DMS53 (cell line): ENCODE measurements at regions not wholly inside any gene's neighbourhood (a gene's known extent, or its start where the extent isn't known, plus 50 kb on each side); places are given as distances from the start of the nearest gene placed in this dataset.

ENCODE experiments used
- DNase-seq: peaks from one replicate; lab custom pipeline; 2025; lab: John Stamatoyannopoulos, UW

DNA sequence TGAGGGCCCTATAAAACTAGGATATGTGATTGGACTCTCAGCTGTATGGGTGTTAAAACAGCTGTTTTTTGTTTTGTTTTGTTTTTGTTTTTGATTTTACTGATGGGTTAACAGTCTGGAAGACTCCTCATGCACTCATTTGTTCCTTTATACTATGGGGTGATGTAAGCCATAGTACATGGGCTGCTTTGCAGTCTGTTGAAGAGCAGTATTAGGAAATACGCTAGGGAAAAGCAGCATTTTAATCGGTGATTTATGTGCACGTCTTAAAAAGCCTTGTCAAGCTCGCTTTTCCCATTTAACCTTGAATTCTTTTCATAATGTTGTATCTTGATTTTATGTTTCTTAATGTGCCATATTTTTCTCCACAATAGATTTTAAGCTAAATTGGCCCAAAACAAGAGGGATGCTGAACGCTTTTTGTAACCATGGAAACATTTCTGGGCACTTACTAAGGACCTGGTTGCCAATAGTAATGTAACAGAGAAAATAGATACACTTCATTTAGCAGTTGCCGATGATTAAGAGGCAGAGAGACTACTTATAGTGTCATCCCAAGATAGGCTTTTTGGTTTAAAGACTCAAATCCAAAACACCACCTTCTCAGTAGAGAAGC is 244.0 kb downstream of the SNAPC1 start:
- DNase-seq, result no peak

DNA sequence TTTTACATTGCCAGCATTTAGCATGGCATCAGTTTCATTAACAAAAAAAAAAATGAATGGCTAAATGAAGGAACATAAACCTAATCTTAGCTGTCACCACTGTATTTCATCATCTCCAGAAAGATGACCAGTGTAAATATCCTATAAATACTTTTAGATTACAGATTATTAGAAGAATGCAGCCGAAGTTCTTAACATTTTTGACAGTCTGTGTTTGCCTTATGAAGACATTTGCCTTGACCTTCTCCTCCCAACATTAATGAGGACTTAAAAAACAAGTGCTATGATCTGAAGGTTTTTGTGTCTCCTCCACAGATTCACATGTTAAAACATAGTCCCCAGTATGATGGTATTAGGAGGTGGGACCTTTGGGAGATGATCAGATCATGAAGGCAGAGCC is 253.0 kb downstream of the SNAPC1 start:
- no peak for DNase-seq

DNA sequence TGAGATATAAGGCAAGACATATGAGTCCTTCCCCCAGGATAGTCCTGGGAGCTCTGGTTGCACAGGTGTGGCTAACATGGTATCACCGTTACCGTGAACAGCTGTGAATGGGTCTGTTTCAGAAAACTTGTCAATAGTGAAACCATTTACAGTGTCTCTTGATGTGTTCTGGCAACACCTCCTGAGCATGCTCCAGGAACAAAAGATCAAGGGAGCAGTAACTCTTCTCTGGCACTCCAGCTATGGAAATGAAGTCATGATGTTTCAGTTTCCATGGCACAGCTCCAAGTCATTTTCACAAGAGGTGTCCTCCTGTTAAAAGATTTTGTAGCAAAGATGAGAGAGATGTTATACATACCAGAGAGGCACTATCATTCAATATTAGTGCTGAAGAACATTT is 253.7 kb downstream of the SNAPC1 start:
- DNase-seq, result peak; percentile 67

DNA sequence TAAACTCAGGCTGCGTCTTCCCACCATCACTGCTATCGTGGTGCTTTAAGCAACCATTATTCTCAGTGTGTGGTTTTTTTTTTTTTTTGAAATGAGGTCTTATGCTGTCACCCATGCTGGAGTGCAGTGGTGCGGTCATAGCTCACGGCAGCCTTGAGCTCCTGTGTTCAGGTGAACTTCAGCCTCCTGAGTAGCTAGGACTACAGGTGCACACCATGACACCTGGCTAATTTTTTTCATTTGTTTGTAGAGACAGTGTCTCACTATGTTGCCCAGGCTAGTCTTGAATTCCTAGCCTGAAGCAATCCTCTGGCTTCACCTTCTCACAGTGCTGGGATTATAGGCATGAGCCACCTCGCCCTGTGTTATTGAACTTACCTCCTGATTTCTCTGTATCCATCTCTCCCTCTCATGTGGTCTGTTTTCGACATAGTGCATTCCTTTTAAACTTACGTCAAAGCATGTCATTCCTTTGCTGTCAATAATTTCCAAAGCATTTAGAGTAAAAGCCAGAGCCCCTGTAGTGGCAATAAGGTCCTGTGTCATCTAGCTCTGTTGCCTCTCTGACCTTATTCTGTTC is 255.5 kb downstream of the SNAPC1 start:
- no peak for DNase-seq

- DNase-seq, result no peak
These were observed 256.4 kb downstream of the SNAPC1 start for GRCh38 chr14:62018606-62019005.

- no peak for DNase-seq
These were observed 265.7 kb downstream of the SNAPC1 start for GRCh38 chr14:62027958-62028357.

DNA sequence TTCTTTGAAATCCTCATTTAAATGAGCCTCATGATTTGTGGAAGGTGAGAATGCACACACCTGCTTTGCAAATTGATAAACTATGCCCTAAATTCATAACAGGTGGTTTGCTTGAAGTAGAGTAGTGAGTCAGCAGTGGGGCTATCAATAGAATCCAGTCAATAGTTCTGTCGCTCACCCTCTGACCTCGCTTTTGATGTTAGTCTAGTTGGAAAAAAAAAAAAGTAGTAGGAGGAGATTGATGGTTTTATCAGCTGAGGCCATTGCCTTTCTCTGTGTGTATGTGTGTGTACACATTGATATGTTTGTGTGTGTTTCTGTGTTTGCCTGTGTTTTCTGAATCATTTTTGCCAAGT is 267.3 kb downstream of the SNAPC1 start:
- DNase-seq, result peak; percentile 6

DNA sequence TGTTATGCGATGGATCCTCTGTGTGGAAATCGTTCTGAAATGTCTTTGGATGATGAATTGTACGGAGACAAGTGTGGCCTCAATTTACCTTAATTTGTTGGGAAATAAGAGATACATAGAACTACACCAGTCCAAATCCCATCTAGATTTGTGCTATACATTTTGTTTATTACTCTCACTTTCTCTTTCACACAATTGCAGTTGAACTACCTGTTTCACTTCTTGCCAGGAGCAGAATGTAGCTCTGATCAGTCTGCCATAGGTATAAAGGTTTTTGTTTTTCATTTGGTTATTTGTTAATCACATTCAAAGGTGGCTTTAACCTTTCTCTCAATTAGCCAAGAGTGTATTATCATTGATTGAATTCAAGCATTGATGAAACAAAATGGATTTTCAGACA is 268.2 kb downstream of the SNAPC1 start:
- no peak for DNase-seq

- DNase-seq, result no peak
These were observed 269.3 kb downstream of the SNAPC1 start for GRCh38 chr14:62031504-62031903.

DNA sequence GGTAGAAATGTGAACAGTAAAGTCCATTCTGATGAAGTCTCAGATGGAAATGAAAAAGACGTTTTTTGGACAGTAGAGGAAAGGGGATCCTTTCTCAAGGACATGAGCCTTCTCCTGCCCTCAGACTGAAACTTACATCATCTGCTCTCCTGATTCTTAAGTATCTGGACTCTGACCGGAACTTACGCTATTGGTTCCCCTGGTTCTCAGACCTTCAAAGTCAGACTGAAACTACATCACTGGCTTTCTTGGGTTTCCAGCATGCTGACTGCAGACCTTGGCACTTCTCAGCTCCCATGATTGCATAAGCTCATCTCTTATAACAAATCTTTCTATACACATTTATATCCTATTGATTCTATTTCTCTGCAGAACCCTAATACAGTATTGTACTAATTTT is 291.0 kb downstream of the SNAPC1 start:
- no peak for DNase-seq

DNA sequence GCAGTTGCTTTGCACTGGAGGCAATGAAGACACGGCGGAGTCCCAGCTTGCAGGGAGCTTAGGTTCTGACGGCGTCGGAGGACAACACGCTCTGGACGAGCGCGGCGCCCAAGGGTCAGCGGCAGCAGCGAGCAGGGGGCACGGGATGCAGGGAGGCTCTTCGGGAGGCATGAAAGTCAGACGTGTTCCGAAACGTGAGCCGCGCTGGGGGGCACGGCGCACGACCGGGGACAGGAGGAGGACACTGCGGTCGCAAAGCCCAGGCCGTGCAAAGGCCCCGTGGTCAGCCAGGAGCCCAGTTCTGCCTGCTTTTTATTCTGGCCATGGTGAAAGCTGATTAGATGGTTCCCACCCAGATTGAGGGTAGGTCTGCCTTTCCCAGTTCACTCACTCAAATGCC is 294.6 kb downstream of the SNAPC1 start:
- DNase-seq, result no peak

DNA sequence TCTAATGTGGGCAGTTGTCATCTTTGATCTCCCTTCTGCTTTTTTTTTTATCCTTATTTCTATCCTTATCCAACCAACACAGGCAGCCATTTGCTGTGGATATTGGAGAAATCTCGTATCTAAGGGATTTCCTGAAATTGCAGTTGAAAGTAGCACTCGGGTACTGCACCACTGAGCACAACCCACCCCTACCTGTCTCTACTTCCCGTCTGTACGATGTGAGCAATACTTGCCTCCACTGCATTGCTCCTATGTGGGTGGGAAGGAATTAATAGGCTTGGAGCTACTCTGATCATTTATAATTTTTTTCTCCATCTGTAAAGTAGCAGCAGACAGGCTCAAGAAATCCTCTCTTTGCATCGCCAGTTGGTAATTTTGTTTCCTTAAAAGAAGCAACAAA is 300.4 kb downstream of the SNAPC1 start:
- DNase-seq, result no peak

DNA sequence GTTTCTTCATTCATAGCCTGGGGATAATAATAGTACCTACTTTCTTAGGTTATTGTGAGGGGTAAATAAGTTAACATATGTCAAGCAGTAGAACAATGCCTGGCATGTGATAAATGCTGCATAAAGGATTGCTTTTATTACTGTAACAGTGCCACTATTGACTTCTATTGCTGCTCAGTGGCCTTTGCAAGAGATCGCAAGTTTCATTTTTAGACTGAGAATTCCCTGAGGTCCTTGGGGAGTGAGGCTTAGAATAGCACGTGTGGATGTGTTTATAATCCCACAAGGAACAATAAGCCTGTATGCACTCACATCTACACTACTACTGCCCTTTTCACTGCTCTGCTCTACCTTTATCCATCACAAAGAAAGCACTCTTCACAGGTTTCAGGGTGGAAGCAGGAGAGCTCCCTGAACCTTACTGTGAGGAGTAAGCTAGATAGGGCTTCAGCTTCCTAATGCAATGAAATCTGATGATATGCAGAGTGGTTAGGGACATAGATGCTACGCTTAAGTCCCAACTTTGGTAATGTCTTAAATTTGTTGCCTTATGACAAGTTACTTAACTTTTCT is 302.6 kb downstream of the SNAPC1 start:
- no peak for DNase-seq

DNA sequence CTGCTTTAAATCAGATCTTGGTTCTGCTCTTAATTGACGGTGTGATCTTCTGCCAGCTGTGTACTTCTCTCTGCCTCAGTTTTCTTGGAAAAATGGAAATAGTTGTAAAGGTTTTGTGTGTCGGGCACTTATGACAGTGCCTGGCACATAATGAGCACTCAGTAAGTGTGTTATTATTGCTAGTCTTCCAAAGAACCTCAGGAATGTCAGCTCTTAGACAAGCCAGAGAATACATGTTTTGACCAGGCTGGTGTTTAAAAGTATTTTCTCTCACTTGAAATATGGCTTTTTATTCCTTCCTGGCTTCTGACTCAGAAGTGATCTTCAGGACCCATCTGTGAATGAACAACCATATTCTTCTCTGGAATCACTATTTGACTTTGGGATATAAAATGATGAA is 304.1 kb downstream of the SNAPC1 start:
- no peak for DNase-seq

- DNase-seq, result no peak
These were observed 308.8 kb downstream of the SNAPC1 start for GRCh38 chr14:62071039-62071438.

DNA sequence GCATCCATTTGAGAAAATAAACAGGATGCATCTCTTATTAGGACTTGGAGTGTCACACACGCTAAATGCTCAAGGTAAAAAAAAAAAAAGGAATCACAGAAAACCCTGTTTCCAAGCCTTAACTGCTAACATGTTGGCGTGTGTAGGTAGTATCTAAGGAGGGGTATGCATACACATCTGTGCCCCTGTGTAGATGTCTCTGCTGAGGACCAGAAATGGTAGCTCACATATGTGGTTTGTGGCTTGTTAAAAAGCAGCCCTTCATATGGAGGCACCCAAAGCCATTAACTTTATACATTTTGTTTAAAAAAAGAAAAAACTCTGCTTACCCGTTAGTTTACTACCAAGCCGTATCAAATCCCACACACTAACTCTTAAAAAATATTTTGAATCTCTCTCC is 314.1 kb downstream of the SNAPC1 start:
- DNase-seq, result no peak

GRCh38 chr14:62076825-62077605 is 314.8 kb downstream of the SNAPC1 start:
- DNase-seq, result no peak

GRCh38 chr14:62077676-62078261 is 315.5 kb downstream of the SNAPC1 start:
- DNase-seq, result no peak

- DNase-seq, result no peak
These were observed 316.8 kb downstream of the SNAPC1 start for GRCh38 chr14:62079038-62079437.

- no peak for DNase-seq
These were observed 318.9 kb downstream of the SNAPC1 start for GRCh38 chr14:62081012-62081612.

DNA sequence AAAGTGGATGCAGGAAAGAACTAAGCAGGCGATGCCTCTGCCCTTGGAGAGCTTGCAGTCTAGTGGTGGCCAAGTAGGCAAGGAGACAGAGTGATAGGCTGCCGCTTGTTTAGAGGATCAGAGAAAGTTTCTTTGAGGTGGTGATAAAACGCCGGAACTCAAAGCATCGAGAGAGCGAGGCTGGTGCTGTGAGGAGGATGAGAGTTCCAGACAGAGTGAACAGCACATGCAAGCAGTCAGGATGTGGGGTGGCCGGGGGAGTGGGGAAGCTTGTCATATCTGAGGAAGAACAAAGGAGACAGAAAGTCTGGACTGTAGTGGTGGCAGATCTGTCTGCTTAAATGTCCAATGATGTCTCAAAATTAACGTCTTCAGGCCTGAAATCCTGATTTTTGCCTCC is 319.7 kb downstream of the SNAPC1 start:
- DNase-seq, result no peak

- DNase-seq, result no peak
These were observed 320.6 kb downstream of the SNAPC1 start for GRCh38 chr14:62082779-62083178.
